Calu3 (cell line): ENCODE measurements at regions not wholly inside any gene's neighbourhood (a gene's known extent, or its start where the extent isn't known, plus 50 kb on each side); places are given as distances from the start of the nearest gene placed in this dataset.
A peak's percentile ranks its signal among the peaks of the same experiment; 100 is the strongest.
"Not testable (repeated sequence)": the region's sequence is repeated elsewhere in the genome, so short reads cannot be mapped to it uniquely, and the experiment has no call there.

Experiments used
- BruUV-seq: library from RNA; stranded (reverse); fragments of 400-500 nt; replicated peaks from 2 replicates; lab custom pipeline; 2021; lab: Mats Ljungman, UMichigan
- CTCF ChIA-PET: fragments of 300-600 bp; sonication (Branson Sonifier 250); formaldehyde crosslinking; loops from one replicate; lab custom pipeline; 2022; ENCODE audit warnings: antibody characterized with exemption; lab: Charles Lee
- DNase-seq: peaks from one replicate; pipeline ENCODE4 v3.0.0; 2022
- H3K27ac Mint-ChIP-seq: one replicate; pipeline ENCODE4 v1.8.0; 2022; ENCODE audit warnings: mixed read lengths; ENCODE audit not compliant: unreplicated experiment
- H3K27me3 Mint-ChIP-seq: one replicate; pipeline ENCODE4 v1.8.0; 2022; ENCODE audit warnings: mixed read lengths; ENCODE audit not compliant: unreplicated experiment
- H3K36me3 Mint-ChIP-seq: one replicate; pipeline ENCODE4 v1.8.0; 2022; ENCODE audit warnings: mild to moderate bottlenecking, moderate library complexity, mixed read lengths; ENCODE audit not compliant: insufficient read depth, unreplicated experiment
- H3K4me1 Mint-ChIP-seq: one replicate; pipeline ENCODE4 v1.8.0; 2022; ENCODE audit warnings: mild to moderate bottlenecking, low read depth, mixed read lengths; ENCODE audit not compliant: unreplicated experiment
- H3K4me3 Mint-ChIP-seq: one replicate; pipeline ENCODE4 v1.8.0; 2022; ENCODE audit warnings: mild to moderate bottlenecking, low read depth, moderate library complexity, mixed read lengths; ENCODE audit not compliant: unreplicated experiment
- H3K9me3 Mint-ChIP-seq: one replicate; pipeline ENCODE4 v1.8.0; 2022; ENCODE audit warnings: low read depth, mixed read lengths; ENCODE audit not compliant: unreplicated experiment
- intact Hi-C: fragments of 100-400 bp; cut with micrococcal nuclease; formaldehyde crosslinking; loops from one replicate; pipeline ENCODE4 v1.10.0; 2022; ENCODE audit not compliant: unreplicated experiment
- TF ChIP-seq, protein P1 (sequence below): fragments of 200-600 bp; IDR thresholded peaks from one replicate; pipeline ENCODE4 v1.8.0; 2022; ENCODE audit warnings: antibody characterized with exemption; ENCODE audit not compliant: unreplicated experiment

DNA sequence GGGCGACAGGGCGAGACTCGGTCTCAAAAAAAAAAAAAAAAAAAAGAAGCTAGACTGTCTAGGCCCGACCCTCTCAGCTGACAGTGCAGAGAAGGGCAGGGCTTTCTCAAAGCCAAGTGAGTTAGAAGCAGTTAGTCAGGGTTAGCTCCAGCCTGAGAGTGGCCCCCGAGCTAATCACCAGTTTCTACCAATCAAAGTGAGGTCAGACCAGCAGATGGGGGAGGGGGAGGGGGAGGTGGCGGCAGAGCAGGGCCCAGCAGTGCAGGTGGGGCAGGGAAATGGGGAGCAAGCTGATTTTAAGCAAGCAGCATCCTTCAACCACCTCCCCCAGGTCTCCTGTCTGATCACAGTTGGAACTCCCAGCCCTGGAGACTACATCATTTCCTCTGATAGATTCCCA is 55.3 kb upstream of the PRR5 start:
- Mint-ChIP-seq H3K4me3 (no peak overlapping the region), H3K27me3 (peaks cover 70% of the 10 kb centered on the region), H3K27ac (no peak overlapping the region), H3K4me1 (peaks cover 13% of the 10 kb centered on the region), H3K36me3 (no peaks in the 10 kb centered on the region), H3K9me3 (no peaks in the 10 kb centered on the region)
- BruUV-seq = no TSS peak
- TF ChIP-seq, protein P1, sequence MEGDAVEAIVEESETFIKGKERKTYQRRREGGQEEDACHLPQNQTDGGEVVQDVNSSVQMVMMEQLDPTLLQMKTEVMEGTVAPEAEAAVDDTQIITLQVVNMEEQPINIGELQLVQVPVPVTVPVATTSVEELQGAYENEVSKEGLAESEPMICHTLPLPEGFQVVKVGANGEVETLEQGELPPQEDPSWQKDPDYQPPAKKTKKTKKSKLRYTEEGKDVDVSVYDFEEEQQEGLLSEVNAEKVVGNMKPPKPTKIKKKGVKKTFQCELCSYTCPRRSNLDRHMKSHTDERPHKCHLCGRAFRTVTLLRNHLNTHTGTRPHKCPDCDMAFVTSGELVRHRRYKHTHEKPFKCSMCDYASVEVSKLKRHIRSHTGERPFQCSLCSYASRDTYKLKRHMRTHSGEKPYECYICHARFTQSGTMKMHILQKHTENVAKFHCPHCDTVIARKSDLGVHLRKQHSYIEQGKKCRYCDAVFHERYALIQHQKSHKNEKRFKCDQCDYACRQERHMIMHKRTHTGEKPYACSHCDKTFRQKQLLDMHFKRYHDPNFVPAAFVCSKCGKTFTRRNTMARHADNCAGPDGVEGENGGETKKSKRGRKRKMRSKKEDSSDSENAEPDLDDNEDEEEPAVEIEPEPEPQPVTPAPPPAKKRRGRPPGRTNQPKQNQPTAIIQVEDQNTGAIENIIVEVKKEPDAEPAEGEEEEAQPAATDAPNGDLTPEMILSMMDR = no peak
- CTCF ChIA-PET = interaction anchor here (0.7 to 1.6 kb wide), 2 partner anchors 15 to 911 kb away, joined by 4 to 5 read pairs; no protein-coding TSS in a partner anchor
- DNase-seq = no peak
- intact Hi-C loops = no loop called here

DNA sequence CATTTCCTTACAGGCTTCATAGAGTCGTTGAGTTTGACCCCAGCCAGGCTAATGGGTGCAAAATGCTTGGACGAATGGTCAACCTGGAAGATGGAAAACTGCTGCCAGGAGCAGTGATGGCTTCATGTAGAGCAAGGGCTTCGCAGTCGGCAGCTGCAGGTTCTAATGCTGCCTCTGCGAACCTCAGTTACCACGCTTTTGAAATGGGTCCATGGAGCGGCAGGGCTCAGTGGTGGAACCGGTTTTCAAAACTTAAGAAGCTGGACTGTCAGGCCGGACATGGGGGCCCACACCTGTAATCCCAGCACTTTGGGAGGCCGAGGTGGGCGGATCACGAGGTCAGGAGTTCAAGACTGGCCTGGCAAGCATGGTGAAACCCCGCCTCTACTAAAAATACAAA is 55.9 kb upstream of the PRR5 start:
- intact Hi-C loops = no loop called here
- BruUV-seq = no TSS peak
- Mint-ChIP-seq H3K4me3 (no peak overlapping the region), H3K4me1 (peaks cover 13% of the 10 kb centered on the region), H3K27me3 (peaks cover 75% of the 10 kb centered on the region), H3K36me3 (no peaks in the 10 kb centered on the region), H3K27ac (no peak overlapping the region), H3K9me3 (no peaks in the 10 kb centered on the region)
- CTCF ChIA-PET = interaction anchor here (1.0 to 1.6 kb wide), 2 partner anchors 11 to 15 kb away, joined by 3 to 5 read pairs; no protein-coding TSS in a partner anchor
- TF ChIP-seq, protein P1 = no peak
- DNase-seq = no peak

DNA sequence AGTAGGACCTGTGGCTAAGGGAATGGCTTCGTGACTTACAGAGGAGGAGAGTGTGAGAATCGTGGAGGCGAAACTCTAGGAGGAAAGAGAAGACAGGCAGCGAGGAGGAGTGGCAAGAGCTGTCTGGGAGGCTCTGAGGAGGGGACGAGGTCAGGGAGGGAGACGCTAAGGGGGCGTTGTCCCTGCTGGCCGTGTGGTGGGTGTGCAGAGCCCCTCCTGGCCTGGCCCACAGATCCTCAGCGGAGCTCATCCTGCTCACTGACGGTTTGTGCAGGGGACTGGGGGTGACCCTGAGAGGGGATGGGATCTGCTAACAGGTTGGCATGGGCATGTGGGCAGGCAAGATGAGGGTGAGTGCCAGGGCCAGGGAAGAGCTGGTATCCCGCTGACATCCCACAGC is 56.5 kb upstream of the PRR5 start:
- Mint-ChIP-seq H3K4me3 (no peak overlapping the region), H3K9me3 (no peaks in the 10 kb centered on the region), H3K4me1 (peaks cover 13% of the 10 kb centered on the region), H3K27ac (peak overlapping the region; percentile 12), H3K27me3 (peaks cover 81% of the 10 kb centered on the region), H3K36me3 (no peaks in the 10 kb centered on the region)
- CTCF ChIA-PET = interaction anchor here (1.0 kb wide), 1 partner anchor 10 kb away, joined by 3 read pairs; no protein-coding TSS in a partner anchor
- no peak for DNase-seq
- no TSS peak for BruUV-seq
- intact Hi-C loops = no loop called here
- TF ChIP-seq, protein P1 = no peak

DNA sequence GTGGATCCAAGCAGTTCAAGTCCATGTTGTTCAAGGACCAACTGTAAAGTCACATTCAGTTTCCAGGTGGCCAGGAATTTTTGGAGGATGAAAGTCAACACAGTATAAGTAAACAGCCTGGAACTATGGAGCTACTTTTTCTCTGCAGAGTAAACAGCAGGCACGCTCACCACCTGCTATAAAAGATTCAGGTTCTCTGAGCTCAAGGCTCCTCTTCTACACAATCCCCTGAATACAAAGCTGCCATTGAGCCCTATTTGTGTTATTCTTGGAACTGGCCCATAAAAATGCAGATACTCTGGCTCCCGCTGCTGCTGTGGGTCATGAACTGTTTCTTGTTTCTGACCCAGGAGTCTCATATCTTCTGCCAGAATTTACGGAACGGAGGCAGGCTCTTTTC is 56.9 kb upstream of the PRR5 start:
- H3K4me3 Mint-ChIP-seq = no peak overlapping the region
- intact Hi-C loops = no loop called here
- CTCF ChIA-PET = interaction anchor here (1.0 kb wide), 1 partner anchor 10 kb away, joined by 3 read pairs; no protein-coding TSS in a partner anchor
- peak overlapping the region; percentile 12 for H3K27ac Mint-ChIP-seq
- H3K9me3 Mint-ChIP-seq = no peaks in the 10 kb centered on the region
- H3K27me3 Mint-ChIP-seq = peaks cover 84% of the 10 kb centered on the region
- no peaks in the 10 kb centered on the region for H3K36me3 Mint-ChIP-seq
- no peak for DNase-seq
- TF ChIP-seq, protein P1 = no peak
- peaks cover 13% of the 10 kb centered on the region for H3K4me1 Mint-ChIP-seq
- no TSS peak for BruUV-seq

DNA sequence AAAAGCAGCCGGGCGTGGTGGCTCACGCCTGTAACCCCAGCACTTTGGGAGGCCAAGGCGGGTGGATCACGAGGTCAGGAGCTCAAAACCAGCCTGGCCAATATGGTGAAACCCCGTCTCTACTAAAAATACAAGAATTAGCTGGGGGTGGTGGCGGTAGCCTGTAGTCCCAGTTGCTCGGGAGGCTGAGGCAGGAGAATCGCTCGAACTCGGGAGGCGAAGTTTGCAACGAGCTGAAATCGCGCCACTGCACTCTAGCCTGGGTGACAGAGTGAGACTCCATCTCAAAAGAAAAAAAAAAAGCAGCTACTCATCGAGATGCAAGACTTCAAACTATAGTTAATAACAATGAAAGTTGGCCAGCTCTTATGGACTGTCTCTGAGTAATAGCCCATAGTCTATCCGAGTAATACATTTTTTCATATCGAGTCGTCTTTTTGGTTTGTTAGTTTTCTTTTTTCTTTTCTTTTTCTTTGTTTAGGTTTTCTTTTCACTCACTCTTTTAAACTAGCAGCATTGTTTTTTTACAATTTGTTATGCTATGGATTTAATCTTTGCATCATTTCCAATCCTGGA is 58.4 kb upstream of the PRR5 start:
- H3K36me3 Mint-ChIP-seq, intact Hi-C loops, H3K9me3 Mint-ChIP-seq, H3K27ac Mint-ChIP-seq, H3K4me3 Mint-ChIP-seq, CTCF ChIA-PET, DNase-seq, BruUV-seq: not testable (repeated sequence)
- H3K4me1 Mint-ChIP-seq = peaks cover 13% of the 10 kb centered on the region
- H3K27me3 Mint-ChIP-seq = peaks cover 83% of the 10 kb centered on the region
